D721Med (cell line): ENCODE measurements at regions not wholly inside any gene's neighbourhood (a gene's known extent, or its start where the extent isn't known, plus 50 kb on each side); places are given as distances from the start of the nearest gene placed in this dataset.

Experiments used
- DNase-seq: peaks from one replicate; pipeline ENCODE4 v3.0.0; 2011; ENCODE audit warnings: low spot score; ENCODE audit not compliant: insufficient read length
- FAIRE-seq: peaks from 2 replicates; lab custom pipeline; 2011; peaks lifted over from hg19 to GRCh38; lab: Jason Lieb, UNC
- TF ChIP-seq, protein P1 (sequence below): IDR thresholded peaks from 2 replicates; pipeline ENCODE4 v1.5.1; 2012; ENCODE audit warnings: mild to moderate bottlenecking, control low read depth; ENCODE audit not compliant: insufficient read depth; ENCODE audit errors: missing control alignments

DNA sequence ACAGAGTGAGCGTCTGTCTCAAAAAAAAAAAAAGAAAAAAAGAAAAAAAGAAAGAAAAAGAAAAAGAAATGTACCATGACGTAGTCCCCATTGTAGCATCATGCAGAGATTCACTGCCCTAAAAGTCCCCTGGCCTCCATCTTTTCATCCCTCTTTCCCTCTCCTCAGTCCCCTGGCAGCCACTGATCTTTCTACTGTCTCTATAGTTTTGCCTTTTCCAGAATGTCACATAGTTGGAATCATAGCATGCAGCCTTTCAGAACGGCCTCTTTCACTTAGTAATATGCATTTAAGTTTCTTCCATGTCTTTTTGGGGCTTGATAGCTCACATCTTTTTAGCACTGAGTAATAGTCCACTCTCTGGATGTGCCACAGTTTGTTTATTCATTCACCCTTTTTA lies 60.5 kb upstream of the NCOR2 start:
- DNase-seq: no peak
- FAIRE-seq: no peak
- TF ChIP-seq, protein P1, sequence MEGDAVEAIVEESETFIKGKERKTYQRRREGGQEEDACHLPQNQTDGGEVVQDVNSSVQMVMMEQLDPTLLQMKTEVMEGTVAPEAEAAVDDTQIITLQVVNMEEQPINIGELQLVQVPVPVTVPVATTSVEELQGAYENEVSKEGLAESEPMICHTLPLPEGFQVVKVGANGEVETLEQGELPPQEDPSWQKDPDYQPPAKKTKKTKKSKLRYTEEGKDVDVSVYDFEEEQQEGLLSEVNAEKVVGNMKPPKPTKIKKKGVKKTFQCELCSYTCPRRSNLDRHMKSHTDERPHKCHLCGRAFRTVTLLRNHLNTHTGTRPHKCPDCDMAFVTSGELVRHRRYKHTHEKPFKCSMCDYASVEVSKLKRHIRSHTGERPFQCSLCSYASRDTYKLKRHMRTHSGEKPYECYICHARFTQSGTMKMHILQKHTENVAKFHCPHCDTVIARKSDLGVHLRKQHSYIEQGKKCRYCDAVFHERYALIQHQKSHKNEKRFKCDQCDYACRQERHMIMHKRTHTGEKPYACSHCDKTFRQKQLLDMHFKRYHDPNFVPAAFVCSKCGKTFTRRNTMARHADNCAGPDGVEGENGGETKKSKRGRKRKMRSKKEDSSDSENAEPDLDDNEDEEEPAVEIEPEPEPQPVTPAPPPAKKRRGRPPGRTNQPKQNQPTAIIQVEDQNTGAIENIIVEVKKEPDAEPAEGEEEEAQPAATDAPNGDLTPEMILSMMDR: no peak

DNA sequence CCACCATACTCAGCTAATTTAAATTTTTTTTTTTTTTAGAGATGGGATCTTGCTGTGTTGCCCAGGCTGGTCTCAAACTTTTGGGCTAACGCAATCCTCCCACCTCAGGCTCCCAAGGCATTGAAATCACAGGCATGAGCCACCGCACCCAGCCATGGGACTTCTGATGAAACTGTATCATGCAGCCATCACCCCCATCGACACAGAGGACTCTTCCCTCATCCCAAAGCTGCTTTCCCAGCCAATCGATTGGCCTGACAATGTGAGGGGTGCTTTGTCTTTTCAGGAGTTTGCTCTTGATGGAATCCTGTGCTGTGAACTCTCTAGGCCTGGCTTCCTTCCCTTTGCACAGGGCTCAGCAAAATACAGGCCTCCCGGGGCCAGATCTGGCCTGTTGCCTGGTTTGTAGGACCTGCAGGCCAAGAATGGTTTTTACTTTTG lies 59.6 kb upstream of the NCOR2 start:
- no peak for DNase-seq
- TF ChIP-seq, protein P1: no peak
- no peak for FAIRE-seq

DNA sequence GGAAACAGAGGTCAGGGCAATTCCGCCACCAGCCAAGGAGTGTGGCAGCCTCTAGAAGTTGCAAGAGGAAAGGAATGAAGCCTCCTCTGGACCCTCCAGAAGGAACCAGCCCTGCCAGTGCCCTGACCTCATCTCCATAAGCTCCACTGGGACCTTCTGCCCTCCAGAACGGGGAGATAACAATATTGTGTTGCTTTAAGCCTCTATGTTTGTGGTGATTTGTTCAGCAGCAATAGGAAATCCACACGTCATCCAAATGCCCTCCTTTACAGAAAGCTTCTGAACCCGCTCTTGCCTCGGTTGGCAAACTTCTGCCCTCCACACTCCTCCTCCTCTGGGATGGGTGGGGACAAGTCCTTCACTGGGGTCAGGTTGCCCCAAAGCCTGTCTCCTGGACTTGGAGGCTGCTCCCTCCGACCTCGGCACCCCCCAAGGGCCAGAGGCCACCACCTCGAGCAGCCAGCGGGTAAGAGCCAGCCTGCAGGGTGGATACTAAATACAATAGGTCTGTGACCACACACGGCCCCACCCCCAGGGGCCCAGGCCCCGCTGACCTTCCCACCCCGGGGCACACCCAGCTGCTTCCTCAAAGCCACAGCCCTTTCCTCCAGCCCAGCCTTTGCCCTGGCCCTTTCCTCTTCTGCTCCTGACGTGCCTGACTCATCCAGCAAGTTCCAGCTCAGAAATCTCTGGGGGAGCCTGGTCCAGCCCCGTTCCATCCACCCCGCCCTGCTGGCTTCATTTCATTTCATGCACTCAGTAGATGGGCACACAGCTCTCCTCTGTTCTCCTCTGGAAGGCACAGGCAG lies 58.7 kb upstream of the NCOR2 start:
- DNase-seq: no peak
- TF ChIP-seq, protein P1: no peak
- no peak for FAIRE-seq

DNA sequence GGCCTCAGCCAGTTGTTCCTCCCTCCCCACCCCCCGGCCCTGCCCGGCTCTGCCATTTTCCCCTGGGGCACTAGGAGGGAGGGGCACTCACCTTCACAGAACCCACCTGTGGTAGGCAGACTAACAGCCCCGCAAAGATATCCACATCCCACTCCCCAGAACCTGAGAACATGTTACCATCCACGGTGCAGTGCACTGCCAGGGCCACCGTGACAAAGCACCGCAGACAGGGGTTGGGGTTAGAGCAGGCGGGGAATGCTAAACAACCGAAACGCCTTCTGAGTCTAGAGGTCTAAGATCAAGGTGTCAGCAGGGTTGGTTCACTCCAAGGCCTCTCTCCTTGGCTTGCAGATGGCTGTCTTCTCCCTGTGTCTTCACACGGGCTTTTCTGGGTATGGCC lies 57.4 kb upstream of the NCOR2 start:
- FAIRE-seq (no peak), DNase-seq (no peak)
- TF ChIP-seq, protein P1: no peak

DNA sequence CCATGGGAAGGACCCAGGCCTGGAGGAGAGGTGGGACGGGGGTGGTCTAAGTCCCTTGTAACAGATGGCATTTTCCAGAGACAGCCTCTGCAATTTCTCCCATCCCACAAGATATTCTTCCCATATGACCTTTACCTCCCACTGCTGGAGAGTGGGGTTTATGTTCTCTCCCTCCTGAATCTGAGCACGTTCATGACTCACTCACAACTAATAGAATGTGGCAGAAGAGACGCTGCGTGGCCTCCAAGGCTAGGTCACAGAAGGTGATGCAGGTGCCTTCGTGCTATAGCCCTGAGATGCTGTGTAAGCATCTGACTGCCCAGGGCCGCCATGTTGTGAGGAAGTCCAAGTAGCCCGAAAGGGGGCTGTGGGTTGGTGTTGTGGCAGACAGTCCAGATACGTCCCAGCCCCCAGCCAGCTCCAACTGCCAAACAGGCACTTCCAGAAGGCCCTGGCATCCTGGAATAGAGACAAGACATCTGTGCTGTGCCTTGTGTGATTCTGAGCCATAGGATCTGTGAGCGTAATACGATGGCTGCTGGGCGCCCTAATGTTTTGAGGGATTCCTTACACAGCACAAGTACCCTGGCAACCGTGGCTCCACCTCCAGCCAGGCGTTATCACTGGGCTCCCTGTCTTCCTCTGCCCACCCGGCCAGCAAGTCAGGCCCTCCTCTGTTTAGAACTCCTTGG lies 56.1 kb upstream of the NCOR2 start:
- no peak for FAIRE-seq
- TF ChIP-seq, protein P1: no peak
- no peak for DNase-seq

DNA sequence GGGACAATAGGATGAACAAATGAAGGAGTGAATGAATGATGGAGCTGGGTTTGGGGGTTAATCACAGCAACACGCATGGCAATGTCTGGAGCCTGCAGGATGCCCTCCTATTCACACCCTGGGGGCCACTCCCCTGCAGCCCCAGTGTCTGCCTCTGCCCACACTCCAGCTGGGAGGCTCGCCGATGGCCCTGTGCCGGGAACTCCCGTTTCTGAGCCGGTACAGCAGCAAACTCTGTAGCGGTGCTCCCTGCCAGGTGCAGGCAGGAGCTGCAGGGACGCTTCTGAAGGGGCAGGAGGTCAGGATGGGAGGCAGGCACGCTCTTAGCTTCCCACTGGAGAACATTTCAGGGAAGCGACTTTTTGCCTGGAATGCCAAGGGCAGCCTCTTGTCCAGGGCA lies 55.4 kb upstream of the NCOR2 start:
- DNase-seq: no peak
- no peak for FAIRE-seq
- TF ChIP-seq, protein P1: no peak

DNA sequence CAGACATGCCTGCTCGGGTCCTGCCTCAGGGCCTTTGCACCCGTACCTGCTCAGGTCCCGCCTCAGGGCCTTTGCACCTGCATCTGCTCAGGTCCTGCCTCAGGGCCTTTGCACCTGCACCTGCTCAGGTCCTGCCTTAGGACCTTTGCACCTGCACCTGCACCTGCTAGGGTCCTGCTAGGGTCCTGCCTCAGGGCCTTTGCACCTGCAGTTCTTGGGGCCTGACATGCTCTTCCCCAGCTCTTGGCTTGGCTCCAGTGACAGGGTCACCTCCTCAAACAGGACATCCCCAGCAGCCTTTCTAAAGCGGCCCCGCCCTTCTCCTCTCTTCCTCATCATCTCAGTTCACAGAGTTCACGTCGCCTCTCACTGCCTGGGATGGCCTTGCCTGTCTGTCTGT lies 54.9 kb upstream of the NCOR2 start:
- DNase-seq (no peak), FAIRE-seq (no peak)
- TF ChIP-seq, protein P1: no peak
